Stimulated activated CD8-positive, alpha-beta memory T cell treated with anti-CD3 and anti-CD28 coated beads, Interleukin-4, amount 100 ng/mL, for 1 hour (primary cell): ENCODE measurements at regions not wholly inside any gene's neighbourhood (a gene's known extent, or its start where the extent isn't known, plus 50 kb on each side); places are given as distances from the start of the nearest gene placed in this dataset.

ENCODE experiments used
- DNase-seq, 2 donors: peaks; one replicate each; pipeline ENCODE4 v3.0.0-alpha.2; 2020; ENCODE audit warnings: low read depth in 2 of 2, low spot score in 1 of 2

GRCh38 chr14:38105106-38105702, 102.5 kb upstream of the SSTR1 start:
- DNase-seq, result no peak

GRCh38 chr14:38107216-38107631, 100.5 kb upstream of the SSTR1 start:
- no peak for DNase-seq

GRCh38 chr14:38108681-38109080, 99.0 kb upstream of the SSTR1 start:
- DNase-seq, result no peak

GRCh38 chr14:38110258-38110657, 97.4 kb upstream of the SSTR1 start:
- no peak for DNase-seq

- DNase-seq, result no peak
These were observed 96.7 kb upstream of the SSTR1 start for GRCh38 chr14:38111046-38111445.

GRCh38 chr14:38113546-38113945, 94.2 kb upstream of the SSTR1 start:
- DNase-seq, result no peak

- no peak for DNase-seq
These were observed 90.8 kb upstream of the SSTR1 start for GRCh38 chr14:38116895-38117294.

- DNase-seq, result no peak
These were observed 87.6 kb upstream of the SSTR1 start for GRCh38 chr14:38120109-38120508.

- no peak for DNase-seq
These were observed 86.2 kb upstream of the SSTR1 start for GRCh38 chr14:38121320-38122020.

GRCh38 chr14:38122241-38122640, 85.5 kb upstream of the SSTR1 start:
- DNase-seq, result no peak

- no peak for DNase-seq
These were observed 83.2 kb upstream of the SSTR1 start for GRCh38 chr14:38124506-38124905.

- DNase-seq, result no peak
These were observed 82.1 kb upstream of the SSTR1 start for GRCh38 chr14:38125481-38126037.

GRCh38 chr14:38127356-38127755, 80.3 kb upstream of the SSTR1 start:
- no peak for DNase-seq

- DNase-seq, result no peak
These were observed 79.9 kb upstream of the SSTR1 start for GRCh38 chr14:38127784-38128183.

GRCh38 chr14:38128640-38129039, 79.1 kb upstream of the SSTR1 start:
- DNase-seq, result no peak

- no peak for DNase-seq
These were observed 78.5 kb upstream of the SSTR1 start for GRCh38 chr14:38129192-38129591.

GRCh38 chr14:38129705-38130104, 78.0 kb upstream of the SSTR1 start:
- DNase-seq, result no peak

GRCh38 chr14:38134416-38135030, 73.2 kb upstream of the SSTR1 start:
- no peak for DNase-seq

- no peak for DNase-seq
These were observed 72.4 kb upstream of the SSTR1 start for GRCh38 chr14:38135106-38135867.

GRCh38 chr14:38137005-38137404, 70.7 kb upstream of the SSTR1 start:
- no peak for DNase-seq

- no peak for DNase-seq
These were observed 69.1 kb upstream of the SSTR1 start for GRCh38 chr14:38138473-38139138.
